HG02588 (cell line): ENCODE measurements at regions not wholly inside any gene's neighbourhood (a gene's known extent, or its start where the extent isn't known, plus 50 kb on each side); places are given as distances from the start of the nearest gene placed in this dataset.

Source experiments
- ATAC-seq: cut with Tn5 transposase; IDR thresholded peaks from one replicate; pipeline ENCODE4 v1.9.1; 2021; ENCODE audit warnings: mild to moderate bottlenecking, moderate library complexity; ENCODE audit not compliant: unreplicated experiment

- no peak for ATAC-seq
Observed at GRCh38 chr15:89400116-89400781, 65.6 kb upstream of the POLG start.

- ATAC-seq = peak; percentile 55
Observed at GRCh38 chr15:89399238-89400115, 64.9 kb upstream of the POLG start.

GRCh38 chr15:89398896-89399237 lies 64.2 kb upstream of the POLG start:
- ATAC-seq = no peak

GRCh38 chr15:89397653-89398023 lies 63.0 kb upstream of the POLG start:
- ATAC-seq = no peak

GRCh38 chr15:89396723-89397652 lies 62.4 kb upstream of the POLG start:
- ATAC-seq = no peak

GRCh38 chr15:89395996-89396395 lies 61.4 kb upstream of the POLG start:
- no peak for ATAC-seq

GRCh38 chr15:89395461-89395871 lies 60.8 kb upstream of the POLG start:
- no peak for ATAC-seq

GRCh38 chr15:89395031-89395430 lies 60.4 kb upstream of the POLG start:
- ATAC-seq = no peak

- ATAC-seq = no peak
Observed at GRCh38 chr15:89393056-89393455, 58.4 kb upstream of the POLG start.

GRCh38 chr15:89391685-89392257 lies 57.1 kb upstream of the POLG start:
- ATAC-seq = no peak

- no peak for ATAC-seq
Observed at GRCh38 chr15:89389841-89390603, 55.4 kb upstream of the POLG start.

- ATAC-seq = no peak
Observed at GRCh38 chr15:89387140-89387903, 52.7 kb upstream of the POLG start.

- ATAC-seq = no peak
Observed at GRCh38 chr15:89385596-89386331, 51.1 kb upstream of the POLG start.
